ENCODE measurements at regions not wholly inside any gene's neighbourhood (a gene's known extent, or its start where the extent isn't known, plus 50 kb on each side); places are given as distances from the start of the nearest gene placed in this dataset.
"Not testable (repeated sequence)": the region's sequence is repeated elsewhere in the genome, so short reads cannot be mapped to it uniquely, and the experiment has no call there.

- Mint-ChIP-seq H3K9me3 (ENCODE audit: low read depth) (peaks cover 10% of the 10 kb centered on the region), H3K27ac (ENCODE audit: unreplicated experiment) (no peak overlapping the region), H3K27me3 (ENCODE audit: low read depth) (no peaks in the 10 kb centered on the region), H3K4me3 (ENCODE audit: unreplicated experiment) (no peak overlapping the region), H3K4me1 (ENCODE audit: low read depth) (no peaks in the 10 kb centered on the region), H3K36me3 (ENCODE audit: low read depth) (no peaks in the 10 kb centered on the region)
- no peak for TF ChIP-seq CTCF (IDR thresholded peaks at IDR 0.05)
- no peak for DNase-seq (ENCODE audit: low spot score)
These were observed 161.5 kb upstream of the SSTR1 start for GRCh38 chr14:38046160-38046559.

- no peaks in the 10 kb centered on the region for H3K36me3 Mint-ChIP-seq (ENCODE audit: low read depth)
- no peak overlapping the region for H3K27ac Mint-ChIP-seq (ENCODE audit: unreplicated experiment)
- no peaks in the 10 kb centered on the region for H3K27me3 Mint-ChIP-seq (ENCODE audit: low read depth)
- no peak for TF ChIP-seq CTCF (IDR thresholded peaks at IDR 0.05)
- DNase-seq (ENCODE audit: low spot score): no peak
- peaks cover 10% of the 10 kb centered on the region for H3K9me3 Mint-ChIP-seq (ENCODE audit: low read depth)
- no peak overlapping the region for H3K4me3 Mint-ChIP-seq (ENCODE audit: unreplicated experiment)
- H3K4me1 Mint-ChIP-seq (ENCODE audit: low read depth): no peaks in the 10 kb centered on the region
These were observed 160.4 kb upstream of the SSTR1 start for GRCh38 chr14:38047195-38047902.

- Mint-ChIP-seq H3K27ac (ENCODE audit: unreplicated experiment) (no peak overlapping the region), H3K27me3 (ENCODE audit: low read depth) (no peaks in the 10 kb centered on the region), H3K9me3 (ENCODE audit: low read depth) (peaks cover 11% of the 10 kb centered on the region), H3K36me3 (ENCODE audit: low read depth) (no peaks in the 10 kb centered on the region), H3K4me3 (ENCODE audit: unreplicated experiment) (no peak overlapping the region), H3K4me1 (ENCODE audit: low read depth) (no peaks in the 10 kb centered on the region)
- no peak for DNase-seq (ENCODE audit: low spot score)
- TF ChIP-seq CTCF (IDR thresholded peaks at IDR 0.05): no peak
These were observed 154.0 kb upstream of the SSTR1 start for GRCh38 chr14:38053666-38054065.

GRCh38 chr14:38056270-38056669 is 151.4 kb upstream of the SSTR1 start:
- no peaks in the 10 kb centered on the region for H3K27me3 Mint-ChIP-seq (ENCODE audit: low read depth)
- H3K4me3 Mint-ChIP-seq (ENCODE audit: unreplicated experiment): no peak overlapping the region
- TF ChIP-seq CTCF (IDR thresholded peaks at IDR 0.05): no peak
- H3K4me1 Mint-ChIP-seq (ENCODE audit: low read depth): no peaks in the 10 kb centered on the region
- H3K27ac Mint-ChIP-seq (ENCODE audit: unreplicated experiment): no peak overlapping the region
- no peaks in the 10 kb centered on the region for H3K36me3 Mint-ChIP-seq (ENCODE audit: low read depth)
- no peak for DNase-seq (ENCODE audit: low spot score)
- peaks cover 14% of the 10 kb centered on the region for H3K9me3 Mint-ChIP-seq (ENCODE audit: low read depth)

GRCh38 chr14:38062223-38062622 is 145.5 kb upstream of the SSTR1 start:
- H3K36me3 Mint-ChIP-seq (ENCODE audit: low read depth); H3K4me1 Mint-ChIP-seq (ENCODE audit: low read depth); H3K27ac Mint-ChIP-seq (ENCODE audit: unreplicated experiment); H3K4me3 Mint-ChIP-seq (ENCODE audit: unreplicated experiment); H3K27me3 Mint-ChIP-seq (ENCODE audit: low read depth); DNase-seq (ENCODE audit: low spot score): not testable (repeated sequence)
- H3K9me3 Mint-ChIP-seq (ENCODE audit: low read depth): peaks cover 18% of the 10 kb centered on the region

- no peaks in the 10 kb centered on the region for H3K4me1 Mint-ChIP-seq (ENCODE audit: low read depth)
- H3K9me3 Mint-ChIP-seq (ENCODE audit: low read depth): peaks cover 18% of the 10 kb centered on the region
- H3K27ac Mint-ChIP-seq (ENCODE audit: unreplicated experiment): no peak overlapping the region
- no peak overlapping the region for H3K4me3 Mint-ChIP-seq (ENCODE audit: unreplicated experiment)
- no peak for TF ChIP-seq CTCF (IDR thresholded peaks at IDR 0.05)
- no peak for DNase-seq (ENCODE audit: low spot score)
- H3K36me3 Mint-ChIP-seq (ENCODE audit: low read depth): no peaks in the 10 kb centered on the region
- peaks cover 2% of the 10 kb centered on the region for H3K27me3 Mint-ChIP-seq (ENCODE audit: low read depth)
These were observed 143.9 kb upstream of the SSTR1 start for GRCh38 chr14:38063711-38064320.
